Nephron progenitor cell (in vitro differentiated cells): ENCODE measurements at regions not wholly inside any gene's neighbourhood (a gene's known extent, or its start where the extent isn't known, plus 50 kb on each side); places are given as distances from the start of the nearest gene placed in this dataset.

Experiments
- DNase-seq: peaks from one replicate; pipeline ENCODE4 v3.0.0; 2021
- H3K27ac Mint-ChIP-seq: 2 replicates; pipeline ENCODE4 v1.8.0; 2021; ENCODE audit warnings: mild to moderate bottlenecking, moderate library complexity, mixed read lengths
- H3K27me3 Mint-ChIP-seq: 2 replicates; pipeline ENCODE4 v1.8.0; 2021; ENCODE audit warnings: mild to moderate bottlenecking, low read depth, mixed read lengths; ENCODE audit not compliant: poor library complexity
- H3K36me3 Mint-ChIP-seq: 2 replicates; pipeline ENCODE4 v1.8.0; 2021; ENCODE audit warnings: low read depth, mixed read lengths
- H3K4me1 Mint-ChIP-seq: 2 replicates; pipeline ENCODE4 v1.8.0; 2021; ENCODE audit warnings: mixed read lengths
- H3K4me3 Mint-ChIP-seq: 2 replicates; pipeline ENCODE4 v1.8.0; 2021; ENCODE audit warnings: mild to moderate bottlenecking, moderate library complexity, mixed read lengths
- H3K9me3 Mint-ChIP-seq: 2 replicates; pipeline ENCODE4 v1.8.0; 2021; ENCODE audit warnings: mild to moderate bottlenecking, moderate library complexity, mixed read lengths
- CTCF ChIP-seq: fragments of 200-600 bp; sonication (generic); IDR thresholded peaks from 2 replicates; pipeline ENCODE4 v1.5.0; 2021; ENCODE audit warnings: antibody characterized with exemption

- DNase-seq, result peak; percentile 21
- Mint-ChIP-seq H3K9me3 (no peaks in the 10 kb centered on the region), H3K27me3 (no peaks in the 10 kb centered on the region), H3K4me1 (peaks cover 33% of the 10 kb centered on the region), H3K4me3 (no peak overlapping the region), H3K36me3 (no peaks in the 10 kb centered on the region), H3K27ac (peak overlapping the region; percentile 46)
- no peak for TF ChIP-seq CTCF
Observed at GRCh38 chr3:176795891-176796290, 401.4 kb downstream of the TBL1XR1 start.

- no peak for DNase-seq
- Mint-ChIP-seq H3K36me3 (no peaks in the 10 kb centered on the region), H3K4me1 (peaks cover 37% of the 10 kb centered on the region), H3K27me3 (no peaks in the 10 kb centered on the region), H3K4me3 (no peak overlapping the region), H3K9me3 (no peaks in the 10 kb centered on the region), H3K27ac (peak overlapping the region; percentile 27)
- TF ChIP-seq CTCF, result no peak
Observed at GRCh38 chr3:176794406-176794805, 402.9 kb downstream of the TBL1XR1 start.

GRCh38 chr3:176789947-176790346, 407.3 kb downstream of the TBL1XR1 start:
- no peaks in the 10 kb centered on the region for H3K9me3 Mint-ChIP-seq
- DNase-seq, result no peak
- H3K27me3 Mint-ChIP-seq, result no peaks in the 10 kb centered on the region
- H3K4me1 Mint-ChIP-seq, result peaks cover 25% of the 10 kb centered on the region
- no peak for TF ChIP-seq CTCF
- no peak overlapping the region for H3K4me3 Mint-ChIP-seq
- no peaks in the 10 kb centered on the region for H3K36me3 Mint-ChIP-seq
- no peak overlapping the region for H3K27ac Mint-ChIP-seq

GRCh38 chr3:176789281-176789705, 408.0 kb downstream of the TBL1XR1 start:
- no peaks in the 10 kb centered on the region for H3K36me3 Mint-ChIP-seq
- TF ChIP-seq CTCF, result no peak
- H3K27ac Mint-ChIP-seq, result no peak overlapping the region
- H3K4me1 Mint-ChIP-seq, result peaks cover 19% of the 10 kb centered on the region
- no peaks in the 10 kb centered on the region for H3K27me3 Mint-ChIP-seq
- no peak for DNase-seq
- H3K4me3 Mint-ChIP-seq, result no peak overlapping the region
- H3K9me3 Mint-ChIP-seq, result no peaks in the 10 kb centered on the region

GRCh38 chr3:176787506-176787905, 409.8 kb downstream of the TBL1XR1 start:
- peaks cover 14% of the 10 kb centered on the region for H3K4me1 Mint-ChIP-seq
- TF ChIP-seq CTCF, result no peak
- peak overlapping the region; percentile 39 for H3K27ac Mint-ChIP-seq
- peak; percentile 2 for DNase-seq
- no peaks in the 10 kb centered on the region for H3K27me3 Mint-ChIP-seq
- H3K9me3 Mint-ChIP-seq, result no peaks in the 10 kb centered on the region
- H3K4me3 Mint-ChIP-seq, result no peak overlapping the region
- H3K36me3 Mint-ChIP-seq, result no peaks in the 10 kb centered on the region

GRCh38 chr3:176785171-176785570, 412.1 kb downstream of the TBL1XR1 start:
- Mint-ChIP-seq H3K27me3 (no peaks in the 10 kb centered on the region), H3K4me1 (peaks cover 18% of the 10 kb centered on the region), H3K9me3 (no peaks in the 10 kb centered on the region), H3K36me3 (no peaks in the 10 kb centered on the region), H3K27ac (no peak overlapping the region), H3K4me3 (no peak overlapping the region)
- no peak for DNase-seq
- TF ChIP-seq CTCF, result no peak
